Panc1 (cell line): ENCODE measurements at regions not wholly inside any gene's neighbourhood (a gene's known extent, or its start where the extent isn't known, plus 50 kb on each side); places are given as distances from the start of the nearest gene placed in this dataset.

Source experiments
- CTCF ChIP-seq: fragments of 450-650 bp; IDR thresholded peaks from 2 replicates; pipeline ENCODE4 v1.5.1; 2017; ENCODE audit warnings: mild to moderate bottlenecking
- POLR2AphosphoS5 ChIP-seq: IDR thresholded peaks from 2 replicates; pipeline ENCODE4 v1.6.1; 2012; ENCODE audit warnings: mild to moderate bottlenecking, low read depth, low read length, moderate library complexity
- REST ChIP-seq, 2 experiments: IDR thresholded peaks; 2 replicates each; pipeline ENCODE4 v1.6.1; 2011 to 2012; ENCODE audit warnings: low read depth in 2 of 2, control low read depth in 1 of 2, low read length in 1 of 2, mild to moderate bottlenecking in 1 of 2, moderate library complexity in 1 of 2; ENCODE audit not compliant: insufficient read depth in 1 of 2
- SIN3A ChIP-seq: IDR thresholded peaks from 2 replicates; pipeline ENCODE4 v1.6.1; 2012; ENCODE audit warnings: low read depth, mild to moderate bottlenecking, low read length, moderate library complexity, borderline replicate concordance; ENCODE audit not compliant: insufficient read depth
- TCF7L2 ChIP-seq: IDR thresholded peaks from 2 replicates; pipeline ENCODE4 v1.6.1; 2011; ENCODE audit warnings: mild to moderate bottlenecking, low read depth, low read length, inconsistent platforms

GRCh38 chr7:41148521-41148951 is 554.4 kb downstream of the INHBA start:
- TF ChIP-seq CTCF = no peak
- TF ChIP-seq POLR2AphosphoS5 = no peak
- TF ChIP-seq SIN3A = no peak
- no peak for TF ChIP-seq TCF7L2
- TF ChIP-seq REST (IDR thresholded peaks at IDR 0.05; ENCODE audit: insufficient read depth in 1 of 2, low read depth in 2 of 2, low read length in 1 of 2) = no peak
